Esophagus muscularis mucosa (tissue), 3 donors: ENCODE measurements at regions not wholly inside any gene's neighbourhood (a gene's known extent, or its start where the extent isn't known, plus 50 kb on each side); places are given as distances from the start of the nearest gene placed in this dataset.

Experiments used
- CTCF ChIP-seq, 3 experiments: fragments of 200-600 bp in 2 of 3; fragments of 450-650 bp in 1 of 3; sonication (generic) in 2 of 3; IDR thresholded peaks; one replicate each; pipeline ENCODE4 v1.5.1; 2017 to 2019; ENCODE audit warnings: antibody characterized with exemption in 3 of 3, mild to moderate bottlenecking in 2 of 3, moderate library complexity in 1 of 3
- POLR2A ChIP-seq: fragments of 450-650 bp; IDR thresholded peaks from one replicate; pipeline ENCODE4 v1.6.1; 2017; ENCODE audit warnings: antibody characterized with exemption, moderate library complexity, mild to moderate bottlenecking, low read depth
- POLR2AphosphoS5 ChIP-seq, 2 donors: sonication (generic); formaldehyde crosslinking; IDR thresholded peaks; one replicate each; pipeline ENCODE4 v1.6.1; 2017; ENCODE audit warnings: antibody characterized with exemption in 2 of 2

- no peak for TF ChIP-seq CTCF (IDR thresholded peaks at IDR 0.05)
- TF ChIP-seq POLR2A = no peak
- TF ChIP-seq POLR2AphosphoS5 (IDR thresholded peaks at IDR 0.05) = no peak
Observed at GRCh38 chr9:89658401-89658800, 53.6 kb downstream of the GADD45G start.
